Bronchial epithelial cell (primary cell): ENCODE measurements at regions not wholly inside any gene's neighbourhood (a gene's known extent, or its start where the extent isn't known, plus 50 kb on each side); places are given as distances from the start of the nearest gene placed in this dataset.

Experiments used
- DNase-seq: peaks from one replicate; pipeline ENCODE4 v3.0.0-alpha.2; 2010; ENCODE audit warnings: low read depth
- FAIRE-seq: peaks from 2 replicates; lab custom pipeline; 2011; peaks lifted over from hg19 to GRCh38; lab: Jason Lieb, UNC
- H3K27me3 ChIP-seq: 2 replicates; pipeline ENCODE4 v1.5.1; 2011; ENCODE audit warnings: low read length; ENCODE audit not compliant: control insufficient read depth, insufficient read depth
- H3K36me3 ChIP-seq: 2 replicates; pipeline ENCODE4 v1.5.1; 2011; ENCODE audit warnings: low read length; ENCODE audit not compliant: control insufficient read depth, insufficient read depth
- H3K4me3 ChIP-seq: 2 replicates; pipeline ENCODE4 v1.5.1; 2011; ENCODE audit warnings: mild to moderate bottlenecking, low read depth, low read length, control low read depth
- TF ChIP-seq, protein P1 (sequence below): IDR thresholded peaks from 2 replicates; pipeline ENCODE4 v1.5.1; 2011; ENCODE audit warnings: mild to moderate bottlenecking, moderate library complexity, low read length, control low read depth, inconsistent platforms; ENCODE audit not compliant: insufficient read depth, severe bottlenecking

GRCh38 chr4:60128888-60129287, 1071.2 kb upstream of the ADGRL3 start:
- Histone ChIP-seq H3K27me3 (no peaks in the 10 kb centered on the region), H3K4me3 (no peak overlapping the region), H3K36me3 (no peaks in the 10 kb centered on the region)
- FAIRE-seq (no peak), DNase-seq (peak; percentile 7)
- TF ChIP-seq, protein P1, sequence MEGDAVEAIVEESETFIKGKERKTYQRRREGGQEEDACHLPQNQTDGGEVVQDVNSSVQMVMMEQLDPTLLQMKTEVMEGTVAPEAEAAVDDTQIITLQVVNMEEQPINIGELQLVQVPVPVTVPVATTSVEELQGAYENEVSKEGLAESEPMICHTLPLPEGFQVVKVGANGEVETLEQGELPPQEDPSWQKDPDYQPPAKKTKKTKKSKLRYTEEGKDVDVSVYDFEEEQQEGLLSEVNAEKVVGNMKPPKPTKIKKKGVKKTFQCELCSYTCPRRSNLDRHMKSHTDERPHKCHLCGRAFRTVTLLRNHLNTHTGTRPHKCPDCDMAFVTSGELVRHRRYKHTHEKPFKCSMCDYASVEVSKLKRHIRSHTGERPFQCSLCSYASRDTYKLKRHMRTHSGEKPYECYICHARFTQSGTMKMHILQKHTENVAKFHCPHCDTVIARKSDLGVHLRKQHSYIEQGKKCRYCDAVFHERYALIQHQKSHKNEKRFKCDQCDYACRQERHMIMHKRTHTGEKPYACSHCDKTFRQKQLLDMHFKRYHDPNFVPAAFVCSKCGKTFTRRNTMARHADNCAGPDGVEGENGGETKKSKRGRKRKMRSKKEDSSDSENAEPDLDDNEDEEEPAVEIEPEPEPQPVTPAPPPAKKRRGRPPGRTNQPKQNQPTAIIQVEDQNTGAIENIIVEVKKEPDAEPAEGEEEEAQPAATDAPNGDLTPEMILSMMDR = no peak

GRCh38 chr4:60129740-60130139, 1070.4 kb upstream of the ADGRL3 start:
- Histone ChIP-seq H3K27me3 (no peaks in the 10 kb centered on the region), H3K36me3 (no peaks in the 10 kb centered on the region), H3K4me3 (no peak overlapping the region)
- FAIRE-seq (no peak), DNase-seq (no peak)
- TF ChIP-seq, protein P1 = no peak

DNA sequence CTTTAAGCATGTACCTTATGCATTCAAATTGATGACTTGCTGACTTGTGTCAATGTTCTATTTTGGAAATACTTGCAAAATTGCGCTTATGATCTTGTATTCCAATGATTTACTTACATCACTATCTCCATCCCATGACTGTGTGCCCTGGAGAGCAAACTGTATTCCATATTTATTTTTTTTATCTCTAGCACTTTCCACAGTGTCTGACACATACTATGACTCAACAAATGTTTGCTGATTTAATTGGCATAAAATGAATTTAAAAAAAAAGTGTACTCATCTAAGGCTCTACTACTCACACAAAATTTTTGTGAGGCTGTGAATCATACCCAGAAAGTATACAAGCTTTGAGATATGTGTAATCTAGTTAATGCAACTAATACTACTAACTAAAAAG, 1066.8 kb upstream of the ADGRL3 start:
- DNase-seq = peak; percentile 56
- TF ChIP-seq, protein P1 = no peak
- no peak for FAIRE-seq
- Histone ChIP-seq H3K27me3 (no peaks in the 10 kb centered on the region), H3K4me3 (no peak overlapping the region), H3K36me3 (no peaks in the 10 kb centered on the region)

GRCh38 chr4:60134099-60134498, 1066.0 kb upstream of the ADGRL3 start:
- TF ChIP-seq, protein P1 = no peak
- Histone ChIP-seq H3K36me3 (no peaks in the 10 kb centered on the region), H3K27me3 (no peaks in the 10 kb centered on the region), H3K4me3 (no peak overlapping the region)
- DNase-seq (no peak), FAIRE-seq (no peak)

DNA sequence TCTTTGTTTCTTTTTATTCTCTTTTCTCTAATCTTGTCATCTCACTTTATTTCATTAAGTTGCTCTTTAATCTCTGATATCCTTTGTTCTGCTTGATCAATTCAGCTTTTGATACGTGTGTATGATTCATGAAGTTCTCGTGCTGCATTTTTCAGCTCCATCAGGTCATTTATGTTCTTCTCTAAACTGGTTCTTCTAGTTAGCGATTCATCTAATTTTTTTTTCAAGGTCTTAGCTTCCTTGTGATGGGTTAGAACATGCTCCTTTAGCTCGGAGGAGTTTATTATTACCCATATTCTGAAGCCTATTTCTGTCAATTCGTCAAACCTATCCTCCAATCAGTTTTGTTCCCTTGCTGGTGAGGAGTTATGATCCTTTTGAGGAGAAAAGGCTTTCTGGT, 1045.0 kb upstream of the ADGRL3 start:
- TF ChIP-seq, protein P1 = no peak
- DNase-seq (peak; percentile 1), FAIRE-seq (no peak)
- no peaks in the 10 kb centered on the region for H3K36me3 ChIP-seq
- H3K27me3 ChIP-seq = no peaks in the 10 kb centered on the region
- no peak overlapping the region for H3K4me3 ChIP-seq

- no peak for FAIRE-seq
- TF ChIP-seq, protein P1 = no peak
- Histone ChIP-seq H3K4me3 (no peak overlapping the region), H3K36me3 (no peaks in the 10 kb centered on the region), H3K27me3 (no peaks in the 10 kb centered on the region)
- no peak for DNase-seq
Observed at GRCh38 chr4:60173103-60173502, 1027.0 kb upstream of the ADGRL3 start.
